G401 (cell line): ENCODE measurements at regions not wholly inside any gene's neighbourhood (a gene's known extent, or its start where the extent isn't known, plus 50 kb on each side); places are given as distances from the start of the nearest gene placed in this dataset.
"Not testable (repeated sequence)": the region's sequence is repeated elsewhere in the genome, so short reads cannot be mapped to it uniquely, and the experiment has no call there.

ENCODE experiments used
- DNase-seq: peaks from one replicate; pipeline ENCODE4 v3.0.0-alpha.2; 2015; ENCODE audit warnings: low spot score
- in situ Hi-C: cut with HindIII; loops from 2 replicates; pipeline ENCODE4 v1.10.0; 2016; ENCODE audit warnings: low sequenced_read_pairs, mixed read lengths

DNA sequence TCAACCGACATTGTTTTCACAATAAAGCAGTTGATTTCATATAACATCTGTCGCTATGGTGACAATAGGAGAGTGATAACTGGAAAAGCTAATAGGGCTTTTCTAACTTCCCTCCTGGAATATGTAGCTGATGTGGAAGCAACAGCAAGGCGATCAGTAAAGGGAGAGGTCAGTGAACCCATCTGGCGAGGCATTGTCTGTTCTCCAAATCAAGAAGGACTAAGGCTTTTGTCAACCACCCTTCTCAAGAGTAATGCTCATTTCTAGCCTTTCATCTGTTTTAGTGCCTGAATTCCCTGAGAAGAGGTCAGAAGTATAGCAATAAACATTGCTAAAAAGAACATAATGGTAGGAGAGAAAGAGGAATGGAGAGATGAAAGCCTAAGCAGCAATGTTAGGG, 201.3 kb downstream of the AKAP7 start:
- in situ Hi-C loops = no loop called here

GRCh38 chr6:131346896-131347295, 211.6 kb downstream of the AKAP7 start:
- in situ Hi-C loops, DNase-seq: not testable (repeated sequence)

More for the DNA sequence above, 201.3 kb downstream of the AKAP7 start:
- DNase-seq = no peak

DNA sequence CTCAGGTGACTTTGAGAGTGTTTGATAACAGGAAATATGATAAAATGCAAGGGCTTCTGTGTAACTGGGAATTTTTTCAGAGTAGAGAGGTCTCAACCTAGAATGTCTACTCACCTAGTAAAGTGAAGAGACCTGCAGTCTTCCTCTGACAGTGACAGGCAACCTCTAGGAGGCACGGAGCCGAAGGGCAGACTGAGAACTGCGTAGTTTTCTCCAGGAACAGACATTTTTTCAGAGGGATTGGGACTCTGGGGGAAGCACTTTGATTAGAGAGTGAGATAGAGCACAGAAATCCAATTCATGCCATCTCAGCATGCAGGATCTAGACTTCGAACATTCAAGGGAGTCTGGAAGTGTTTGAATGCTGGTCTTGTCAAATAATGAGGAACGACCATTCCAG, 213.3 kb downstream of the AKAP7 start:
- DNase-seq = no peak
- in situ Hi-C loops = no loop called here

GRCh38 chr6:131349199-131349598, 213.9 kb downstream of the AKAP7 start:
- DNase-seq = no peak
- in situ Hi-C loops = no loop called here

DNA sequence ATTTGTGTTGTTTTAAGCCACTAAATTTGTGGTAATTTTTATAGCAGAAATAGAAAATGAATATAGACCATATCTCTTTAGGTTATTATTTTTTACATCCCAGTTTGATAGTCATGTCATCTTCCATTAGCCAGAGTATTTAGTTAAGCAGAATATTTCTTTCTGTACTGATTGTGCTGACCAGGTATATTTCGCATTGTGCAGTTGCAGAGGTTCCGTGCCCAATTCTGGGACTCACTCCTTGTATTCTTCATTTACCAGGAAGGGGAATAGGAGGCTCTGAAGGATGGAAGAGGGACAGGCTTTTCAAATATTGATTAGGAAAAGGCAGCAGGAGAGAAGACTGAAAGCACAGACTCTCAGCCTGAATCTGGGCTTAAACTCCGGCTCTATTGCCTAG, 217.8 kb downstream of the AKAP7 start:
- no peak for DNase-seq
- in situ Hi-C loops = no loop called here

- in situ Hi-C loops = no loop called here
- no peak for DNase-seq
Measured at GRCh38 chr6:131353876-131354275, 218.6 kb downstream of the AKAP7 start.

- in situ Hi-C loops = no loop called here
- DNase-seq = no peak
Measured at GRCh38 chr6:131354356-131354755, 218.7 kb upstream of the ARG1 start.

DNA sequence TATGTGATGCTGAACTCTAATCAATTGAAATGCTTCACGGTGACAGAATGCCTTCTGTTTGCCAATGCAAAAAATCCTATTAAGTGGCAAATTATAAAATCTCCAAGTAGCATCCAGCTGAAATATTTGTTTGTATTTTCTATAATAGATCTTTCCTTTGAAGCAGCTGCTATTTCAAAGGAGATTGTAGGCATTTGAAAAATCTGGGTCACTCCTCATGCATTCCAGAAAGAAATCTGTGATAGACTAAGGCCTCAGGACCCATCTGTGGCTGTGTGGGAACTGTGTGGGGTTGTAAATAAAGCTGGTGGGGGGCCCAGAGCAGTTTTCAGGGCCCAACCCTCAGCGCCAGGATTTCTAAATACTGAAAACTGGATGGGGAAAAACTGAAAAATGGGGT, 216.9 kb upstream of the ARG1 start:
- in situ Hi-C loops = no loop called here
- DNase-seq = no peak

DNA sequence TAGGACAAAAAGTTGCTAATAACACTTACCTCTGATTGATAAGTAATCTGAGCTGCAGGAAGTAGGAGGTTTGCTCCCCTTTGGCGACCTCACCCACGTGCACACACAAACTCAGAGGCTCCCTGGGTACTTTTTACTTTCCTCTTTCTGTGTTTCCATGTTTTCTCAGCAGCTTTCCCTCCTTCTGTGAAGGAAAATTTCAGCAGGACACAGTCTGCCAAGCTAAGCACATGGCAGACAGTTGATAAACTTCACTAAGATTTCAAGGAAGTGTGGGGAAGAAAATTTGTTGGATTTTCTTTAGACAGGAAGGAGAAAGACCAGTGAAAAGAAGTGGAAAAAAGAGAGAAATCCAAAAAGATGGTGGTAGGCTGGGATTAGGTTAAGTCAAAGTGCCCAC, 215.5 kb upstream of the ARG1 start:
- in situ Hi-C loops = no loop called here

DNA sequence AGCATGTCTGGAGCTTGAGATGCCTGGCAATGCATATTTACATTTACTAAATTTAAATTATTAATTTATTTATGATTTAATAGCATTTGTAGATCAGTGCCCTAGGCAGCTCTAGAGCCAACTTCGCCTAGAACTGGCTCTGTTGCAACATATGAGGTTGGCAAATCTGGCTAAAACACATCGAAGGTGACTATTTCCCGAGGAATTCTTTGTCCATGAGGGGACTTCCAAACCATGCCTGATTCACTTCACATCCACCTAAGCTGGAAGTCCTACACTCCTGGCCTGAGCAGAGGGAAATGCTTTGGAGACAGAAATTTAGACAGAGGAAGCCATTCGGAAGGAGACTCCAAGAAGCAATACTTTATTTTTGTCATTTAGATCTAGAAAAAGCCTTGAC, 211.0 kb upstream of the ARG1 start:
- no peak for DNase-seq
- in situ Hi-C loops = no loop called here

More for the DNA sequence above, 215.5 kb upstream of the ARG1 start:
- no peak for DNase-seq

GRCh38 chr6:131362696-131363095, 210.3 kb upstream of the ARG1 start:
- in situ Hi-C loops = no loop called here
- DNase-seq = no peak

GRCh38 chr6:131363947-131364834, 208.8 kb upstream of the ARG1 start:
- no peak for DNase-seq
- in situ Hi-C loops = no loop called here

DNA sequence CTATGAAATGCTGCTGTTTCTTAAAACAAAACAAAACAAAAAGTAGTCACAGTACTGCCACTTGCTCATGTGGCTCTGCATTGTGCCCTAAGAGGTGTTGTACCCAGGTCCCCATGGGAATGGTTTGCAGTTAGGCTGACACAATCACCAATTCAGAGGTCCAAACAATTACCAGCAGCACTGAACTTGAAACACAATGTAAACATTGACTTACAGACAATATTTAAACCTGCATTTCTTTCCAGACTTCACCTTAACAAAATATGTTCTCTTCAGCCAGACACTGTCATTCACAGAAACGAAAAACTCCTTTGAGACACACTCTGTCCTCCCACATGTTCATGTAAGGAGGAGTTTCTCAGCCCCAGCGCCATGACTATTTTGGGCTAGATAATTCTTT, 206.8 kb upstream of the ARG1 start:
- in situ Hi-C loops = no loop called here

DNA sequence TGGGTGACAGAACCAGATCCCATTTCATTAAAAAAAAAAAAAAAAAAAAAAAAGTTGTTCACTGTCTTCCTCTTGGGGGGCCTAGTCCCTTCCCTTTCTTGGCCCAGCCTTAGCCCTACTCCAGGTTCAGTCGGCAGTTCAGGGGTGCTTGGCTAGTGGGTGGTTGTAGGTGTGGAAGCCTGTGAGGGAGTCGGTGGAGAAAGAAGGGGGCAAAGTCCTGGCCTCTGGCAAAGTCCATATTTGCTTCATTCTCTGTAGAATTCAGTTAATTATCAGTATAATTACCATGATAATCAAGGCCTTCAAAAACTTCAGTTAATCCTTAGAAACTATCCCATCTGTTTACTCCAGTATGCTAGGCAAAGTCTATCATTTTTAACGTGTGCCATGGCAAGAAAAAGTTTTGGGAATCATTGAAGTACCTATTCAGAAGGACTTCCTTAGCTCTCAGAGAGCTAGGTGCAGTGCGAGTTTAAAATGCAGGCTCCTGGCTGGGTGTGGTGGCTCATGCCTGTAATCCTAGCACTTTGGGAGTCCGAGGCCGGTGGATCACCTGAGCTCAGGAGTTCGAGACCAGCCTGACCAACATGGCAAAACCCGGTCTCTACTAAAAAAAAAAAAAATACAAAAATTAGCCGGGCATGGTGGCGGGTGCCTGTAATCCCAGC, 205.7 kb upstream of the ARG1 start:
- in situ Hi-C loops = no loop called here
- DNase-seq = no peak

More for the DNA sequence above, 206.8 kb upstream of the ARG1 start:
- no peak for DNase-seq

DNA sequence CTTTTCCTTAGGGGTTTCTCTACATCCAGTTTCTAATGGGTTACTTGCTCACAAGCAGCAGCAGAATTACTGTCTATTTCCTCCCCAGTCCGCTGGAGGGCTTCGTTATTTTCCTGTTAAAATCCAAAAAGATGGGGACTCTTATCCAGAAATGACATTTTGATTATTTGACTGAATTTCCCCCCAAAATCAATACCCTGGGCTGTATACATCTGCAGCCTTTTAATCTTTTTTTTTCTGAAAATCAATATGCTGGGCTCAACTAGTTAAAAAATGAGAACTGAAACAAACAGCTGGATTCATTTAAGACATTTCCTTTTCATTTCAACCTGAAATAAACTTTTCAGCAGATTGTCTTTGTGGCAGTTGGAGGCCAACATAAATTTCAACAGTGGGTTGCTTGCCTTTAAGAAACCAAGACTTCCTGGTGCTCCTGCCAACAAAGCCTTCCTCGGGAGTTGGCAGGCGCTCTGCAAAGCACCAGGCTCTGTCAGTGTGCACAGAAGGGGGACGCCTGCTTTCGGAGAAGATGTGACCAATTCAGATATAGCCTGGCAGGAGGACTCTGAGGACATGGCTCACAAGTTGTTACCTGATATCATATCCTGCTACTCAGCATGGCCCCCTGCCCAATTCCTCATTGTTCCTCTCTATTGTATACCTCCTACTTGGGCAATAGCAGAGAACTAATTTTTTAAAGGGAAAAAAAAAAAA, 204.7 kb upstream of the ARG1 start:
- peak; percentile 31 for DNase-seq
- in situ Hi-C loops = no loop called here

DNA sequence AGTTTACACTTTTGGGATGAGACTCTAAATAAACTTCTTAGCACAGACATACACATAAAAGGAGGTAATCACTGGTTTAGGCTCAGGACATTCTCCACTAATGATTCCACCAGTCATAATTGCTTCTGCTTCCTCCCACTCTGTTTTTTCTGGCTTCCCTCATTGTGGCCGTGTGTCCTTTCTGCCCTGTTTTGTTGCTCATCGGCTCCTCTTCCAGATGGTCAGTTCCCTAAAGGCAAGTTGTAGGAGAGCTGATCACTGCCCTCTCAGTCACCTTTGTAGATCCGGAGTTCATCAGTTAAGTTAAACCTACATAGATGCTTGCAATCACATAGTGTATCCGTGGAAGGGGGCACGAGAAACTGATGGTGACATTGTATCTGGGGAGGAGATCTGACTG, 200.5 kb upstream of the ARG1 start:
- in situ Hi-C loops = no loop called here
- DNase-seq = no peak

DNA sequence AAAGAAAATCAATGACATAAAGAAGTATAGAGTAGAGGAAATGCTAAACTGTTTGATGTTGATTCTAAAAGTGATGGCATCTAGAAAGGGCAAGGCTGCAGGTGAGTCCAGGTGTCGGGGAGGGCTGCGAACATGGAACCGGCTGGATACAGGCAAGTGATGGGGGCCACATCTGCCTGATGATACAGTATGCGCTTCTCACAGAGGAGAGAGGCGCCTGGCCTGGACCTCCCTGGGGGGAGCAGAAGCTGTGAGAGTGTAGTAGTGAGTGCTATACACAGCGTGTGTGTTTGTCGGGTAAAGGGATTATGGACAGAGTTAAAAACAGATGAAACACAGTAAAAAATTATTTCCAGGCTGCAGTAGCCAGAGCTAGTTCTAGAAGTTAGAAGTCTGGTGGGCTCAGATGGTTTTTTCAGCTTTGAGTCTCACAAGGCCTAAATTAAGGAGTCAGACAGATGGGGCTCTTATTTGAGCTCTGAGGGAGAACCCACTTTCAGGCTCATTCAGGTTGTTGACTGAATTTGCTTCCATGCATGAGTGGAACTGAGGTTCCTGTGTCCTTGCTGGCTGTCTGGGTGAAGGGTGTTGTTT, 195.8 kb upstream of the ARG1 start:
- in situ Hi-C loops = no loop called here
- DNase-seq = no peak

- in situ Hi-C loops = no loop called here
- DNase-seq = no peak
Measured at GRCh38 chr6:131378874-131379273, 194.2 kb upstream of the ARG1 start.

DNA sequence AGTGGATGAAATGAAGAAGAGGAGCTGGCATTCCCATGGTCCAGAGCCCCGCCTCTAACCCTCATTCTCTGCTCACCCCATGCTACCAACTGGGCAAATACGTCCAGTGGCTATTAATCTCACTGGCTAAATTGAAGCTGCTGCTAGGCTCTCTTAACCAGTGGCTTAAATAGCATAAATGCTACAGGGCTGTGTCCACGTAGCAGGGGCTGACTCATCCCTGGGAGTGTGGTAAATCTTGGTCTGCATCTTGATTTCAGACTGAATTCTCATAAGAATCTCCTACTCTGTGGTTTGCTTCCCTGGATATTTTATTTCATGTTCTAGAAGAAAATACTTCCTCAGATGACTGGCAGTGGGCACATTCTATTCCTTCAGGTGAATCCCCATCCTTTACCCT, 193.1 kb upstream of the ARG1 start:
- in situ Hi-C loops = no loop called here
- DNase-seq = no peak
